DOHH2 (cell line): ENCODE measurements at regions not wholly inside any gene's neighbourhood (a gene's known extent, or its start where the extent isn't known, plus 50 kb on each side); places are given as distances from the start of the nearest gene placed in this dataset.

Source experiments
- H3F3A ChIP-seq: fragments of 200-600 bp; sonication (generic), shearing (Covaris generic); 2 replicates; pipeline ENCODE4 v1.6.0; 2016; ENCODE audit warnings: antibody characterized with exemption, mild to moderate bottlenecking; ENCODE audit not compliant: control insufficient read depth, insufficient read depth
- H3K27ac ChIP-seq: fragments of 200-600 bp; sonication (generic); 2 replicates; pipeline ENCODE4 v1.5.1; 2014; ENCODE audit warnings: low read depth, mild to moderate bottlenecking, low read length, moderate library complexity
- H3K27me3 ChIP-seq: fragments of 200-600 bp; sonication (generic); 2 replicates; pipeline ENCODE4 v1.6.1; 2014; ENCODE audit warnings: mild to moderate bottlenecking, low read length, mixed read lengths; ENCODE audit not compliant: control insufficient read depth
- H3K36me3 ChIP-seq: fragments of 200-600 bp; sonication (generic); 2 replicates; pipeline ENCODE4 v1.6.1; 2014; ENCODE audit warnings: mild to moderate bottlenecking, low read length, moderate library complexity, mixed read lengths; ENCODE audit not compliant: control insufficient read depth
- H3K4me1 ChIP-seq: fragments of 200-600 bp; sonication (generic); 2 replicates; pipeline ENCODE4 v1.6.1; 2014; ENCODE audit warnings: mild to moderate bottlenecking, low read length, mixed read lengths; ENCODE audit not compliant: control insufficient read depth
- H3K4me2 ChIP-seq: fragments of 200-600 bp; sonication (generic); 2 replicates; pipeline ENCODE4 v1.6.0; 2014; ENCODE audit warnings: mild to moderate bottlenecking, low read length, moderate library complexity
- H3K4me3 ChIP-seq: fragments of 200-600 bp; sonication (generic); 2 replicates; pipeline ENCODE4 v1.5.1; 2014; ENCODE audit warnings: mild to moderate bottlenecking, low read length, mixed read lengths
- H3K79me2 ChIP-seq: fragments of 200-600 bp; sonication (generic); 2 replicates; pipeline ENCODE4 v1.6.1; 2014; ENCODE audit warnings: mild to moderate bottlenecking, low read length, mixed read lengths; ENCODE audit not compliant: control insufficient read depth
- H3K9me2 ChIP-seq: fragments of 200-600 bp; sonication (generic); replicated peaks from 2 replicates; pipeline ENCODE4 v1.6.1; 2014; ENCODE audit warnings: mild to moderate bottlenecking, low read length, mixed read lengths; ENCODE audit not compliant: control insufficient read depth
- H3K9me3 ChIP-seq: fragments of 200-600 bp; sonication (generic); 2 replicates; pipeline ENCODE4 v1.6.1; 2014; ENCODE audit warnings: antibody characterized with exemption, low read length, mixed read lengths; ENCODE audit not compliant: control insufficient read depth, insufficient read depth
- H4K20me1 ChIP-seq: fragments of 200-600 bp; sonication (generic); 2 replicates; pipeline ENCODE4 v1.6.0; 2014; ENCODE audit warnings: low read depth, mild to moderate bottlenecking, antibody characterized with exemption, low read length, moderate library complexity; ENCODE audit not compliant: control insufficient read depth, insufficient read depth
- CTCF ChIP-seq: fragments of 200-600 bp; sonication (generic); IDR thresholded peaks from one replicate; pipeline ENCODE4 v1.5.1; 2014; ENCODE audit warnings: antibody characterized with exemption, mild to moderate bottlenecking, low read depth, low read length; ENCODE audit not compliant: poor library complexity, severe bottlenecking
- EZH2phosphoT487 ChIP-seq: fragments of 200-600 bp; sonication (generic); IDR thresholded peaks from 2 replicates; pipeline ENCODE4 v1.6.1; 2017; ENCODE audit warnings: borderline replicate concordance, mild to moderate bottlenecking, antibody characterized with exemption, low read length, moderate library complexity, mixed read lengths

GRCh38 chr11:104432981-104433380 lies 269.0 kb upstream of the PDGFD start:
- no peak overlapping the region for H3K4me3 ChIP-seq
- no peaks in the 10 kb centered on the region for H3K9me2 ChIP-seq
- no peaks in the 10 kb centered on the region for H3K27me3 ChIP-seq
- H3K4me2 ChIP-seq = no peak overlapping the region
- no peaks in the 10 kb centered on the region for H3K36me3 ChIP-seq
- TF ChIP-seq EZH2phosphoT487 (no peak), CTCF (no peak)
- no peaks in the 10 kb centered on the region for H3K4me1 ChIP-seq
- no peak overlapping the region for H3K27ac ChIP-seq
- no peaks in the 10 kb centered on the region for H3K9me3 ChIP-seq
- no peaks in the 10 kb centered on the region for H4K20me1 ChIP-seq
- no peaks in the 10 kb centered on the region for H3K79me2 ChIP-seq
- no peaks in the 10 kb centered on the region for H3F3A ChIP-seq

- H3K36me3 ChIP-seq = no peaks in the 10 kb centered on the region
- H4K20me1 ChIP-seq = no peaks in the 10 kb centered on the region
- no peaks in the 10 kb centered on the region for H3K4me1 ChIP-seq
- H3K9me2 ChIP-seq = no peaks in the 10 kb centered on the region
- TF ChIP-seq CTCF = no peak
- no peak for TF ChIP-seq EZH2phosphoT487
- H3K79me2 ChIP-seq = no peaks in the 10 kb centered on the region
- H3K9me3 ChIP-seq = no peaks in the 10 kb centered on the region
- H3F3A ChIP-seq = no peaks in the 10 kb centered on the region
- no peaks in the 10 kb centered on the region for H3K27me3 ChIP-seq
- no peak overlapping the region for H3K4me3 ChIP-seq
- no peak overlapping the region for H3K4me2 ChIP-seq
- no peak overlapping the region for H3K27ac ChIP-seq
These were observed 268.6 kb upstream of the PDGFD start for GRCh38 chr11:104432526-104432925.

DNA sequence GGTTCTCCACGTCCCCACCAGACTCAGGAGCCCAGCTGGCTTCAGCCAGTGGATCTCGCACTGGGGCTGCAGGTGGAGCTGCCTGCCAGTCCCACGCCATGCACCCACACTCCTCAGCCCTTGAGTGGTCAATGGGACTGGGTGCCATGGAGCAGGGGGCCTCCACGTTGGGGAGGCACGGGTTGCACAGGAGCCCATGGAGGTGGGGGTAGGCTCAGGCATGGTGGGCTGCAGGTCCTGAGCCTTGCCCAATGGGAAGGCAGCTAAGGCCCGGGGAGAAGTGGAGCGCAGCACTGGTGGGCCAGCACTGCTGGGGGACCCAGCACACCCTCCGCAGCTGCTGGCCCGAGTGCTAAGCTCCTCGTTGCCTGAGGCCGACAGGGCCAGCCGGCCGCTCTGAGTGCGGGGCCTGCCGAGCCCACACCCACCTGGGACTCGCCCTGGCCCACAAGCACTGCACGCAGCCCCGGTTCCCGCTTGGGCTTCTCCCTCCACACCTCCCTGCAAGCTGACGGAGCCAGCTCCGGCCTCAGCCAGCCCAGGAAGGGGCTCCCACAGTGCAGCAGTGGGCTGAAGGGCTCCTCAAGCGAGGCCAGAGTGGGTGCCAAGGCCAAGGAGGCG lies 258.5 kb upstream of the PDGFD start:
- H4K20me1 ChIP-seq = no peaks in the 10 kb centered on the region
- H3F3A ChIP-seq = no peaks in the 10 kb centered on the region

More for the DNA sequence above, 258.5 kb upstream of the PDGFD start:
- Histone ChIP-seq H3K4me1 (no peaks in the 10 kb centered on the region), H3K4me3 (no peak overlapping the region), H3K4me2 (no peak overlapping the region), H3K9me2 (no peaks in the 10 kb centered on the region), H3K79me2 (no peaks in the 10 kb centered on the region), H3K9me3 (no peaks in the 10 kb centered on the region), H3K27ac (no peak overlapping the region), H3K27me3 (no peaks in the 10 kb centered on the region), H3K36me3 (no peaks in the 10 kb centered on the region)
- TF ChIP-seq CTCF (no peak), EZH2phosphoT487 (no peak)
